Heart left ventricle (tissue), 13 donors: ENCODE measurements at regions not wholly inside any gene's neighbourhood (a gene's known extent, or its start where the extent isn't known, plus 50 kb on each side); places are given as distances from the start of the nearest gene placed in this dataset.

Experiments
- CTCF ChIP-seq, 12 donors: fragments of 200-600 bp; sonication (generic) in 4 of 12; IDR thresholded peaks; one replicate each; pipeline versions ENCODE4 v1.5.0 to v1.8.0; 2018 to 2022; ENCODE audit warnings: antibody characterized with exemption in 12 of 12, mild to moderate bottlenecking in 5 of 12
- POLR2A ChIP-seq, 2 donors: fragments of 450-650 bp; IDR thresholded peaks; one replicate each; pipeline ENCODE4 v1.6.1; 2017; ENCODE audit warnings: antibody characterized with exemption in 2 of 2, mild to moderate bottlenecking in 2 of 2, moderate library complexity in 2 of 2
- donor health status: ischemic (EF 13 %, LVEDD 7.1; RV severe dilation, severe dysfunction).
- donor health status: DM: no; HTN: yes; CAD: no.
- donor health status: DM: no; HTN: no; CAD: no.
- donor health status: ischemic (EF 25% LVEDD 6.9; RV normal size, moderate dysfunction).
- donor health status: ischemic (EF 25% LVEDD 5.7; RV mildly dilated, moderate dysfunction).
- donor health status: ischemic (EF 35%, LVEDD 5.7; RV mildly dilated, moderate dysfunction).
- donor health status: nonischemic (EF 11% LVEDD 7.7; RV severe dilation, severe dysfunction).
- donor health status: DM: yes; HTN: yes; CAD: no.
- donor health status: PGD.
- donor health status: ischemic (EF 29% LVEDD 5.4; RV normal size, mild dysfunction).
- donor health status: nonischemic (EF 23%, LVEDD 6.1; RV moderate dilation, normal function).

GRCh38 chr17:5820721-5821456 lies 236.6 kb upstream of the NLRP1 start:
- TF ChIP-seq CTCF (IDR thresholded peaks at IDR 0.05) (no peak), POLR2A (IDR thresholded peaks at IDR 0.05) (no peak)
